Spleen (tissue), 11 donors: ENCODE measurements at regions not wholly inside any gene's neighbourhood (a gene's known extent, or its start where the extent isn't known, plus 50 kb on each side); places are given as distances from the start of the nearest gene placed in this dataset.

Source experiments
- DNase-seq: peaks from one replicate; pipeline ENCODE4 v3.0.0-alpha.2; 2020
- H3K27ac ChIP-seq, 8 donors: fragments of 200-600 bp; sonication (generic) in 7 of 8; 1 replicate in 4 of 8; 2 replicates in 4 of 8; pipeline versions ENCODE4 v1.5.0 to v1.8.0; 2016 to 2021; ENCODE audit warnings: inconsistent platforms in 4 of 8, mild to moderate bottlenecking in 4 of 8, moderate library complexity in 1 of 8
- H3K27me3 ChIP-seq, 7 donors: fragments of 200-600 bp; sonication (generic) in 6 of 7; replicated peaks in 1 of 7; 1 replicate in 4 of 7; 2 replicates in 3 of 7; pipeline versions ENCODE4 v1.5.0 to v1.8.0; 2016 to 2021; ENCODE audit warnings: inconsistent platforms in 3 of 7, mild to moderate bottlenecking in 1 of 7
- H3K36me3 ChIP-seq, 6 donors: fragments of 200-600 bp; sonication (generic) in 5 of 6; 1 replicate in 4 of 6; 2 replicates in 2 of 6; pipeline versions ENCODE4 v1.5.0 to v1.8.0; 2016 to 2021; ENCODE audit warnings: inconsistent platforms in 2 of 6
- H3K4me1 ChIP-seq, 6 donors: fragments of 200-600 bp; sonication (generic) in 5 of 6; 1 replicate in 3 of 6; 2 replicates in 3 of 6; pipeline versions ENCODE4 v1.5.0 to v1.8.0; 2016 to 2021; ENCODE audit warnings: inconsistent platforms in 3 of 6
- H3K4me3 ChIP-seq, 8 donors: fragments of 200-600 bp; sonication (generic) in 7 of 8; 1 replicate in 4 of 8; 2 replicates in 4 of 8; pipeline versions ENCODE4 v1.5.0 to v1.8.0; 2016 to 2021; ENCODE audit warnings: inconsistent platforms in 4 of 8, mild to moderate bottlenecking in 4 of 8, moderate library complexity in 2 of 8
- H3K9me3 ChIP-seq, 8 donors: fragments of 200-600 bp; sonication (generic) in 7 of 8; 1 replicate in 4 of 8; 2 replicates in 4 of 8; pipeline versions ENCODE4 v1.5.0 to v1.8.0; 2016 to 2021; ENCODE audit warnings: inconsistent platforms in 4 of 8
- CTCF ChIP-seq, 11 experiments: fragments of 200-600 bp in 7 of 11; fragments of 450-650 bp in 4 of 11; sonication (generic) in 4 of 11; IDR thresholded peaks in 8 of 11; conservative IDR thresholded peaks in 3 of 11; 1 replicate in 7 of 11; 2 replicates in 4 of 11; pipeline versions ENCODE4 v1.4.0 to v1.8.0; 2016 to 2021; ENCODE audit warnings: antibody characterized with exemption in 11 of 11, inconsistent platforms in 4 of 11, mild to moderate bottlenecking in 1 of 11
- POLR2A ChIP-seq, 3 donors: fragments of 450-650 bp; IDR thresholded peaks; one replicate each; pipeline ENCODE4 v1.5.1; 2017; ENCODE audit warnings: antibody characterized with exemption in 3 of 3, mild to moderate bottlenecking in 1 of 3
- POLR2AphosphoS5 ChIP-seq, 3 donors: sonication (generic); formaldehyde crosslinking; IDR thresholded peaks; one replicate each; pipeline ENCODE4 v1.5.1; 2017; ENCODE audit warnings: antibody characterized with exemption in 3 of 3
- WGBS, 5 donors: extraction: QIAGEN DNeasy Blood & Tissue Kit in 3 of 5; methylation state at CpG; one replicate each; pipeline versions ENCODE4 v1.1.5 to v1.1.7; 2013 to 2018; 5-methylcytosine and 5-hydroxymethylcytosine counted together
- intact Hi-C: fragments of 100-400 bp; cut with DNase I; formaldehyde crosslinking; loops from one replicate; pipeline ENCODE4 v1.15.0; 2023; ENCODE audit warnings: low total_unique reads
- donor health status: healthy with polysubstance abuse.
- donor health status: DM: no; HTN: no; CAD: no; lungs with moderate emphysema.
- donor health status: DM: no; HTN: no; CAD: no.
- donor health status: Bipolar disorder and iron deficiency.
- donor health status: healthy.
- donor health status: DM: no; HTN: no; CAD: no.
- donor health status: DM: yes; HTN: yes; CAD: no.

DNA sequence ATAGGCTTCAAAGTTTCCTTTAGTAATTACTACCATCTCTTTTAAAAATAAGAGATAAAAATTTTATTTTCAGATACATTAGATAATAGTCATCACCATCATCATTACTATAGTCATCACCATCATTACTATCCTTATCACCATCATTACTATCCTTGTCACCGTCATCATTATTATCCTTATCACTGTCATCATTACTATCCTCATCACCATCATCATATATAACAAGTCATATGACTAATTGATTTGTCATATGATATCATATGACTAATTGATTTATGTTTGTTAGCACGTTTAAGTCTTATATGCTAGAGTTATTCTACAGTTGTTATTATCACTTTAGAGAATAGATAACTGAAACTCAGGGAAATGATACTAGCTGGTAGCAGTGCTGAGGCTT is 382.1 kb upstream of the CDH18 start:
- WGBS, 5 donors: 74 to 87% (median 81%) methylated on average over 2 of the region's 2 CpGs
- no peak overlapping the region for H3K27ac ChIP-seq
- DNase-seq: no peak
- no peak for TF ChIP-seq POLR2A (IDR thresholded peaks at IDR 0.05)
- TF ChIP-seq POLR2AphosphoS5 (IDR thresholded peaks at IDR 0.05): no peak
- no peak for TF ChIP-seq CTCF (IDR thresholded peaks at IDR 0.05 in 8 of 11, conservative IDR thresholded peaks at IDR 0.05 in 3 of 11)
- intact Hi-C loops: no loop called here
- H3K4me3 ChIP-seq: no peak overlapping the region
- H3K9me3 ChIP-seq: peaks cover 0 to 5% (median 0%) of the 10 kb centered on the region in 8 donors
- H3K36me3 ChIP-seq: no peaks in the 10 kb centered on the region
- no peaks in the 10 kb centered on the region for H3K27me3 ChIP-seq
- H3K4me1 ChIP-seq: no peaks in the 10 kb centered on the region

- WGBS, 5 donors: 57 to 76% (median 67%) methylated on average over 3 of the region's 3 CpGs
- Histone ChIP-seq H3K9me3 (peaks cover 0 to 5% (median 0%) of the 10 kb centered on the region in 8 donors), H3K36me3 (no peaks in the 10 kb centered on the region), H3K27ac (no peak overlapping the region), H3K4me3 (no peak overlapping the region), H3K27me3 (no peaks in the 10 kb centered on the region), H3K4me1 (no peaks in the 10 kb centered on the region)
- no peak for TF ChIP-seq POLR2AphosphoS5 (IDR thresholded peaks at IDR 0.05)
- no peak for TF ChIP-seq POLR2A (IDR thresholded peaks at IDR 0.05)
- no peak for TF ChIP-seq CTCF (IDR thresholded peaks at IDR 0.05 in 8 of 11, conservative IDR thresholded peaks at IDR 0.05 in 3 of 11)
- intact Hi-C loops: no loop called here
- no peak for DNase-seq
These were observed 381.5 kb upstream of the CDH18 start for GRCh38 chr5:20369518-20369885.

DNA sequence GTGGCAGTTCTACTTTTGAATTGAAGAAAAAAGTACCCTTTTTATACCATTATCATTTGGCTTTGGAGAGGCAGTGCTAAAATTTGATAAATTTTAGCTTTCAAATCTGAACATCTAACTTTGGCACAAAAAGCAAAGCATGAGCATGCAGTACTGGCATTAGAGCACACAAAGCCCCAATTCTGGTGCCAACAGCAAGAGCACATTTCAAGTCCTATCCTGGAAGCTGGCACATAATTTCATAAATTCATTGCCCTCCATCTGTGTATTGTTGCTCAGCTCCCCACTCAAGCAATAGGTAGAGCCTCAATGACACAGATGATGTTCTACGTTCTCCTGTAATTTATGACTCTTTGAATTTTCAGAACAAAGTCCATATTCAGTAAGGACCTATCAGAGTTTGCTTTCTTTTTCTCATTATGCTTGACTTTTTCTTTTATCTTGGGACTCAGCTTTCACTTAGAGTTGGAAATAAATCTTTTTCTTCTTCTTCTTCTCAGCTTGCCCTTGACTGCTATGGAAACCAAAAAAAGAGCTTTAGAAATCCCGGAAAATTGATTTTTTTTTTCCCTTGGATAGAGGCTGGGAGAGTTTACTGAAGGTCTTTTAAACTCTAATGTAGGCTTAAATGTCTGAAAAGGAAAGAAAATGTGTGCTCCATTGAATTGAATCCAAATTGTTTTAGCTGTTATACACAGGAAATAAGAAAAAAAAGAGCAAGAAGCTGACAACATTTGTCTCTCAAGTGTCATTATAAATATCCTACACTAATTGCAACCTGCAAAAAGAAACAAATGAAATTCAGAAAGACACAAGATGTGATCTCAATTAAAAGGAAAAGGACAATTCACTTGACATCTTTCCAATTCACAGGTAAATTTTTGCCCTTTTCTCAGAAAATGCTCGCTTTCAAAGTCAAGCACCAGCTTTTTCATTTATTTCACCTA is 380.8 kb upstream of the CDH18 start:
- no peak for TF ChIP-seq CTCF (IDR thresholded peaks at IDR 0.05 in 8 of 11, conservative IDR thresholded peaks at IDR 0.05 in 3 of 11)
- no peak for TF ChIP-seq POLR2A (IDR thresholded peaks at IDR 0.05)
- no peak for TF ChIP-seq POLR2AphosphoS5 (IDR thresholded peaks at IDR 0.05)
- no peak overlapping the region for H3K27ac ChIP-seq
- 55 to 76% (median 60%) methylated on average over 3 of the region's 3 CpGs for WGBS, 5 donors
- H3K36me3 ChIP-seq: no peaks in the 10 kb centered on the region
- peaks cover 0 to 5% (median 0%) of the 10 kb centered on the region in 8 donors for H3K9me3 ChIP-seq
- H3K27me3 ChIP-seq: no peaks in the 10 kb centered on the region
- intact Hi-C loops: no loop called here
- DNase-seq: no peak
- H3K4me3 ChIP-seq: no peak overlapping the region
- H3K4me1 ChIP-seq: no peaks in the 10 kb centered on the region

DNA sequence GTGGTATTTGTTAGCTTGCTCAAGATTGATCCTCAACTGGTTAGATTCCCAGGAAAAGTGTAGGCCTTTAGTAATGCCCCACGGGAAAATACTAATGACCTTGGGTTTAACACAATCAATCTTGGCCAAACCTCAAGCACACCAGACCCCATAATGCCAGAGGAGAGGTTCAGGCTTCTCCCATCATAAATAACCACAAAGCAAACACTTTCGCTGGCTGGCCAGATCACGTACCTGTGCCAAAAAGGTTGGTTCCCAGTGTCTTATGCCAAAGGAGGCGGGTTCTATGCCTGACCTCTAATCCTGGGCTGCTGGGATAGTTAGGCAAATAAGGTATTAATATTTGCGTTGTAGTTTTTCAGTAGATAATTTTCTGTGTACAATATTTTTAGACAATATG is 379.2 kb upstream of the CDH18 start:
- H3K9me3 ChIP-seq: peaks cover 0 to 5% (median 0%) of the 10 kb centered on the region in 8 donors
- TF ChIP-seq CTCF (IDR thresholded peaks at IDR 0.05 in 8 of 11, conservative IDR thresholded peaks at IDR 0.05 in 3 of 11) (no peak), POLR2AphosphoS5 (IDR thresholded peaks at IDR 0.05) (no peak), POLR2A (IDR thresholded peaks at IDR 0.05) (no peak)
- H3K4me1 ChIP-seq: no peaks in the 10 kb centered on the region
- no peaks in the 10 kb centered on the region for H3K36me3 ChIP-seq
- 72 to 87% (median 82%) methylated on average over 5 of the region's 5 CpGs for WGBS, 5 donors
- no peak overlapping the region for H3K27ac ChIP-seq
- intact Hi-C loops: no loop called here
- H3K4me3 ChIP-seq: no peak overlapping the region
- H3K27me3 ChIP-seq: no peaks in the 10 kb centered on the region
- DNase-seq: no peak
